OCI-LY1 (cell line): ENCODE measurements at regions not wholly inside any gene's neighbourhood (a gene's known extent, or its start where the extent isn't known, plus 50 kb on each side); places are given as distances from the start of the nearest gene placed in this dataset.
"Not testable (repeated sequence)": the region's sequence is repeated elsewhere in the genome, so short reads cannot be mapped to it uniquely, and the experiment has no call there.

ENCODE experiments used
- H2AFZ ChIP-seq: fragments of 200-600 bp; sonication (generic), shearing (Covaris generic); 2 replicates; pipeline ENCODE4 v1.6.0; 2014; ENCODE audit warnings: antibody characterized with exemption, mild to moderate bottlenecking, low read length
- H3F3A ChIP-seq: fragments of 200-600 bp; sonication (generic), shearing (Covaris generic); 2 replicates; pipeline ENCODE4 v1.6.0; 2014; ENCODE audit warnings: mild to moderate bottlenecking, antibody characterized with exemption, low read length, moderate library complexity; ENCODE audit not compliant: insufficient read depth
- H3K27ac ChIP-seq: fragments of 200-600 bp; sonication (generic); 2 replicates; pipeline ENCODE4 v1.5.1; 2014; ENCODE audit warnings: low read length, mixed run types, mild to moderate bottlenecking, low read depth; ENCODE audit not compliant: poor library complexity, severe bottlenecking
- H3K27me3 ChIP-seq: fragments of 200-600 bp; sonication (generic); 2 replicates; pipeline ENCODE4 v1.6.0; 2014; ENCODE audit warnings: antibody characterized with exemption, mild to moderate bottlenecking, low read length, moderate library complexity; ENCODE audit not compliant: insufficient read depth
- H3K36me3 ChIP-seq: fragments of 200-600 bp; sonication (generic); 2 replicates; pipeline ENCODE4 v1.6.1; 2014; ENCODE audit warnings: mild to moderate bottlenecking, antibody characterized with exemption, low read length, moderate library complexity, mixed read lengths; ENCODE audit not compliant: insufficient read depth
- H3K4me1 ChIP-seq: fragments of 200-600 bp; sonication (generic); 2 replicates; pipeline ENCODE4 v1.5.1; 2014; ENCODE audit warnings: mild to moderate bottlenecking, low read length, moderate library complexity; ENCODE audit not compliant: insufficient read depth, severe bottlenecking
- H3K4me2 ChIP-seq: fragments of 200-600 bp; sonication (generic), shearing (Covaris generic); 2 replicates; pipeline ENCODE4 v1.6.1; 2014; ENCODE audit warnings: low read length
- H3K4me3 ChIP-seq: fragments of 200-600 bp; sonication (generic); 2 replicates; pipeline ENCODE4 v1.5.1; 2014; ENCODE audit warnings: low read length, low read depth, mild to moderate bottlenecking, mixed read lengths; ENCODE audit not compliant: poor library complexity, severe bottlenecking
- H3K79me2 ChIP-seq: fragments of 200-600 bp; shearing (Covaris generic); 2 replicates; pipeline ENCODE4 v1.6.1; 2016; ENCODE audit warnings: mixed run types, low read length, mixed read lengths; ENCODE audit not compliant: insufficient read depth
- H3K9ac ChIP-seq: fragments of 200-600 bp; sonication (generic), shearing (Covaris generic); 2 replicates; pipeline ENCODE4 v1.6.1; 2014; ENCODE audit warnings: mild to moderate bottlenecking, low read length, mixed read lengths
- H3K9me2 ChIP-seq: fragments of 200-600 bp; sonication (generic), shearing (Covaris generic); 2 replicates; pipeline ENCODE4 v1.6.1; 2014; ENCODE audit warnings: low read depth, mild to moderate bottlenecking, low read length, mixed read lengths
- H3K9me3 ChIP-seq: fragments of 200-600 bp; shearing (Covaris generic); 2 replicates; pipeline ENCODE4 v1.6.1; 2014; ENCODE audit warnings: low read length, mixed read lengths
- H4K20me1 ChIP-seq: fragments of 200-600 bp; sonication (generic), shearing (Covaris generic); 2 replicates; pipeline ENCODE4 v1.6.0; 2016; ENCODE audit warnings: mild to moderate bottlenecking, low read length; ENCODE audit not compliant: insufficient read depth
- CTCF ChIP-seq: fragments of 200-600 bp; sonication (generic), shearing (Covaris generic); IDR thresholded peaks from 2 replicates; pipeline ENCODE4 v1.5.1; 2017; ENCODE audit warnings: mild to moderate bottlenecking, antibody characterized with exemption, low read length, moderate library complexity, mixed read lengths
- EZH2 ChIP-seq: fragments of 200-600 bp; sonication (generic), shearing (Covaris generic); IDR thresholded peaks from 2 replicates; pipeline ENCODE4 v1.8.0; 2017; ENCODE audit warnings: borderline replicate concordance, mixed run types, mild to moderate bottlenecking, antibody characterized with exemption, low read length, moderate library complexity, mixed read lengths

- Histone ChIP-seq H3K9me2 (no peaks in the 10 kb centered on the region), H3K27me3 (no peaks in the 10 kb centered on the region), H2AFZ (no peak overlapping the region), H4K20me1 (no peaks in the 10 kb centered on the region), H3F3A (no peaks in the 10 kb centered on the region), H3K79me2 (no peaks in the 10 kb centered on the region), H3K9ac (no peak overlapping the region), H3K4me2 (no peak overlapping the region), H3K9me3 (no peaks in the 10 kb centered on the region), H3K36me3 (no peaks in the 10 kb centered on the region), H3K4me1 (no peaks in the 10 kb centered on the region), H3K27ac (no peak overlapping the region), H3K4me3 (no peak overlapping the region)
- TF ChIP-seq EZH2 = no peak
- TF ChIP-seq CTCF = no peak
Measured at GRCh38 chr7:153072806-153073205, 313.3 kb downstream of the ACTR3B start.

GRCh38 chr7:153076289-153076688, 316.7 kb downstream of the ACTR3B start:
- H3K79me2 ChIP-seq, H3K9me3 ChIP-seq, H3K4me3 ChIP-seq, H3K36me3 ChIP-seq, H3K27ac ChIP-seq, H3K4me2 ChIP-seq, H3K27me3 ChIP-seq, H3K4me1 ChIP-seq, H3F3A ChIP-seq, H3K9ac ChIP-seq, H4K20me1 ChIP-seq, H2AFZ ChIP-seq, H3K9me2 ChIP-seq: not testable (repeated sequence)

- Histone ChIP-seq H3K36me3 (no peaks in the 10 kb centered on the region), H3K4me3 (no peak overlapping the region), H3K9me3 (no peaks in the 10 kb centered on the region), H3K4me1 (no peaks in the 10 kb centered on the region), H3K27ac (no peak overlapping the region), H3F3A (no peaks in the 10 kb centered on the region), H2AFZ (no peak overlapping the region), H3K9me2 (no peaks in the 10 kb centered on the region), H3K79me2 (no peaks in the 10 kb centered on the region), H3K27me3 (peaks cover 3% of the 10 kb centered on the region; the same call in 1 of the 2 replicates), H3K4me2 (no peak overlapping the region), H4K20me1 (no peaks in the 10 kb centered on the region), H3K9ac (no peak overlapping the region)
- TF ChIP-seq EZH2 = no peak
- TF ChIP-seq CTCF = no peak
Measured at GRCh38 chr7:153081496-153081895, 321.9 kb downstream of the ACTR3B start.

GRCh38 chr7:153084278-153084677, 324.7 kb downstream of the ACTR3B start:
- no peaks in the 10 kb centered on the region for H3K79me2 ChIP-seq
- TF ChIP-seq EZH2 = no peak
- TF ChIP-seq CTCF = no peak
- no peak overlapping the region for H3K4me2 ChIP-seq
- no peaks in the 10 kb centered on the region for H4K20me1 ChIP-seq
- H3K4me1 ChIP-seq = no peaks in the 10 kb centered on the region
- no peaks in the 10 kb centered on the region for H3K9me3 ChIP-seq
- no peak overlapping the region for H3K4me3 ChIP-seq
- no peaks in the 10 kb centered on the region for H3F3A ChIP-seq
- no peak overlapping the region for H3K9ac ChIP-seq
- no peaks in the 10 kb centered on the region for H3K9me2 ChIP-seq
- H3K27me3 ChIP-seq = peaks cover 3% of the 10 kb centered on the region; the same call in 1 of the 2 replicates
- no peak overlapping the region for H3K27ac ChIP-seq
- no peak overlapping the region for H2AFZ ChIP-seq
- H3K36me3 ChIP-seq = no peaks in the 10 kb centered on the region
